Endothelial cell of umbilical vein (primary cell): ENCODE measurements at regions not wholly inside any gene's neighbourhood (a gene's known extent, or its start where the extent isn't known, plus 50 kb on each side); places are given as distances from the start of the nearest gene placed in this dataset.

Experiments
- EZH2 ChIP-seq: IDR thresholded peaks from 2 replicates; pipeline ENCODE4 v1.6.1; 2012; ENCODE audit warnings: borderline replicate concordance, low read depth, mild to moderate bottlenecking, moderate library complexity, low read length, inconsistent platforms; ENCODE audit not compliant: severe bottlenecking
- TF ChIP-seq, protein P1 (sequence below), 2 donors: IDR thresholded peaks; 1 replicate in 1 of 2; 2 replicates in 1 of 2; pipeline ENCODE4 v1.5.1; 2011; ENCODE audit warnings: low read length in 2 of 2, mild to moderate bottlenecking in 2 of 2, moderate library complexity in 2 of 2, control low read depth in 1 of 2, inconsistent platforms in 1 of 2, low read depth in 1 of 2; ENCODE audit not compliant: insufficient read depth in 1 of 2; ENCODE audit errors: extremely low read depth in 1 of 2

DNA sequence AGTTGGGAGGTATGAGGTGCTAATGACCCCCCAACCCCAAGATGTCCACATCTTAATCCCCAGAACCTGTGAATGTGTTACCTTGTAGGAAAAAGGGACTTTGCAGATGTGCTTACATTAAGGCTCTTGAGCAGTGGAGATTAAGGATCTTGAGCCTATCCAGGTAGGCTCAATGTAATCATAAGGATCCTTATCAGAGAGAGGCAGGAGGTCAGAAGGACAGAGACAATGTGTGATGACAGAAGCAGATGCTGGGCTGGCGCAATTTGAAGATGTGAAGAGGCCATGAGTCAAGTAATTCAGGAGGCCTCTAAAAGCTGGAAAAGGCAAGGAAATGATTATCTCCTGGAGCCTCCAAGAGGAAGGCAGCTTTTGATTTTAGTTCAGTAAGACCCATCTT lies 90.4 kb upstream of the MAX start:
- TF ChIP-seq EZH2, result no peak
- TF ChIP-seq, protein P1, sequence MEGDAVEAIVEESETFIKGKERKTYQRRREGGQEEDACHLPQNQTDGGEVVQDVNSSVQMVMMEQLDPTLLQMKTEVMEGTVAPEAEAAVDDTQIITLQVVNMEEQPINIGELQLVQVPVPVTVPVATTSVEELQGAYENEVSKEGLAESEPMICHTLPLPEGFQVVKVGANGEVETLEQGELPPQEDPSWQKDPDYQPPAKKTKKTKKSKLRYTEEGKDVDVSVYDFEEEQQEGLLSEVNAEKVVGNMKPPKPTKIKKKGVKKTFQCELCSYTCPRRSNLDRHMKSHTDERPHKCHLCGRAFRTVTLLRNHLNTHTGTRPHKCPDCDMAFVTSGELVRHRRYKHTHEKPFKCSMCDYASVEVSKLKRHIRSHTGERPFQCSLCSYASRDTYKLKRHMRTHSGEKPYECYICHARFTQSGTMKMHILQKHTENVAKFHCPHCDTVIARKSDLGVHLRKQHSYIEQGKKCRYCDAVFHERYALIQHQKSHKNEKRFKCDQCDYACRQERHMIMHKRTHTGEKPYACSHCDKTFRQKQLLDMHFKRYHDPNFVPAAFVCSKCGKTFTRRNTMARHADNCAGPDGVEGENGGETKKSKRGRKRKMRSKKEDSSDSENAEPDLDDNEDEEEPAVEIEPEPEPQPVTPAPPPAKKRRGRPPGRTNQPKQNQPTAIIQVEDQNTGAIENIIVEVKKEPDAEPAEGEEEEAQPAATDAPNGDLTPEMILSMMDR (IDR thresholded peaks at IDR 0.05; ENCODE audit: extremely low read depth in 1 of 2, insufficient read depth in 1 of 2, low read depth in 1 of 2, low read length in 2 of 2), result no peak
